ENCODE measurements at regions not wholly inside any gene's neighbourhood (a gene's known extent, or its start where the extent isn't known, plus 50 kb on each side); places are given as distances from the start of the nearest gene placed in this dataset.

- TF ChIP-seq CTCF (IDR thresholded peaks at IDR 0.05; ENCODE audit: control extremely low read depth in 1 of 3, insufficient read depth in 1 of 3, low read depth in 1 of 3, low read length in 3 of 3) (no peak), CTBP2 (IDR thresholded peaks at IDR 0.05; ENCODE audit: borderline replicate concordance, insufficient read depth, insufficient read length, low read length) (no peak), E2F6 (IDR thresholded peaks at IDR 0.05) (no peak), CEBPB (IDR thresholded peaks at IDR 0.05; ENCODE audit: low read depth, low read length) (no peak), TAF7 (optimal IDR thresholded peaks at IDR 0.05; ENCODE audit: borderline replicate concordance, low read depth, low read length) (peak; percentile 94), ATF2 (IDR thresholded peaks at IDR 0.05; ENCODE audit: low read length) (no peak), JUND (IDR thresholded peaks at IDR 0.05; ENCODE audit: low read length) (no peak), CHD1 (IDR thresholded peaks at IDR 0.05; ENCODE audit: low read depth, low read length) (no peak), TBP (IDR thresholded peaks at IDR 0.05; ENCODE audit: low read depth, low read length) (peak; percentile 55; the same call in 1 of the 2 replicates), EZH2 (IDR thresholded peaks at IDR 0.05; ENCODE audit: low read depth, low read length, severe bottlenecking) (no peak)
Observed at GRCh38 chr14:56703947-56704346, 106.3 kb downstream of the OTX2 start (continued).

Data from H1 (cell line).